CD4-positive, alpha-beta memory T cell (primary cell): ENCODE measurements at regions not wholly inside any gene's neighbourhood (a gene's known extent, or its start where the extent isn't known, plus 50 kb on each side); places are given as distances from the start of the nearest gene placed in this dataset.

ENCODE experiments used
- CTCF ChIA-PET: fragments of 350-600 bp; sonication (Branson Sonifier 250); formaldehyde crosslinking; loops from one replicate; lab custom pipeline; 2021; ENCODE audit warnings: inconsistent platforms; ENCODE audit not compliant: partially characterized antibody; lab: Charles Lee
- POLR2A ChIA-PET: fragments of 350-600 bp; sonication (Branson Sonifier 250); formaldehyde crosslinking; loops from one replicate; lab custom pipeline; 2021; ENCODE audit not compliant: partially characterized antibody; lab: Charles Lee
- DNase-seq, 5 donors: peaks; one replicate each; pipeline versions ENCODE4 v3.0.0 to v3.0.0-alpha.2; 2020 to 2022; ENCODE audit warnings: mixed read lengths in 1 of 5
- H3K27ac ChIP-seq: one replicate; pipeline ENCODE4 v1.7.0; 2013; ENCODE audit warnings: low read depth, low read length
- H3K27me3 ChIP-seq: 2 replicates; pipeline ENCODE4 v1.7.0; 2013; ENCODE audit warnings: mild to moderate bottlenecking, low read length, moderate library complexity; ENCODE audit not compliant: insufficient read depth
- H3K36me3 ChIP-seq: 2 replicates; pipeline ENCODE4 v1.7.0; 2013; ENCODE audit warnings: mild to moderate bottlenecking, low read length, moderate library complexity; ENCODE audit not compliant: insufficient read depth
- H3K4me1 ChIP-seq: 2 replicates; pipeline ENCODE4 v1.7.0; 2013; ENCODE audit warnings: mild to moderate bottlenecking, low read length, moderate library complexity; ENCODE audit not compliant: insufficient read depth
- H3K4me3 ChIP-seq, 2 donors: one replicate each; pipeline ENCODE4 v1.7.0; 2013; ENCODE audit warnings: low read length in 2 of 2, mild to moderate bottlenecking in 1 of 2
- H3K9me3 ChIP-seq, 2 donors: one replicate each; pipeline ENCODE4 v1.7.0; 2013; ENCODE audit warnings: low read length in 2 of 2, control low read depth in 1 of 2; ENCODE audit not compliant: control insufficient read depth in 1 of 2
- H3K27ac Mint-ChIP-seq, 7 donors: one replicate each; pipeline ENCODE4 v1.8.0; 2020 to 2021; ENCODE audit warnings: mixed read lengths in 7 of 7, mild to moderate bottlenecking in 6 of 7, inconsistent platforms in 3 of 7, moderate library complexity in 3 of 7
- H3K27me3 Mint-ChIP-seq, 2 donors: one replicate each; pipeline ENCODE4 v1.8.0; 2020 to 2021; ENCODE audit warnings: mixed read lengths in 2 of 2
- H3K36me3 Mint-ChIP-seq, 2 donors: one replicate each; pipeline ENCODE4 v1.8.0; 2020 to 2021; ENCODE audit warnings: mixed read lengths in 2 of 2, inconsistent platforms in 1 of 2, mild to moderate bottlenecking in 1 of 2
- H3K4me1 Mint-ChIP-seq, 4 donors: one replicate each; pipeline ENCODE4 v1.8.0; 2020 to 2021; ENCODE audit warnings: mixed read lengths in 4 of 4, mild to moderate bottlenecking in 1 of 4
- H3K4me3 Mint-ChIP-seq, 8 donors: one replicate each; pipeline ENCODE4 v1.8.0; 2020 to 2021; ENCODE audit warnings: mixed read lengths in 8 of 8, mild to moderate bottlenecking in 7 of 8, moderate library complexity in 6 of 8, inconsistent platforms in 3 of 8
- H3K9me3 Mint-ChIP-seq, 8 donors: one replicate each; pipeline ENCODE4 v1.8.0; 2020 to 2021; ENCODE audit warnings: mixed read lengths in 8 of 8, mild to moderate bottlenecking in 5 of 8, inconsistent platforms in 3 of 8, moderate library complexity in 1 of 8
- intact Hi-C: fragments of 100-400 bp; cut with micrococcal nuclease; formaldehyde crosslinking; loops from one replicate; pipeline ENCODE4 v1.15.1; 2023

DNA sequence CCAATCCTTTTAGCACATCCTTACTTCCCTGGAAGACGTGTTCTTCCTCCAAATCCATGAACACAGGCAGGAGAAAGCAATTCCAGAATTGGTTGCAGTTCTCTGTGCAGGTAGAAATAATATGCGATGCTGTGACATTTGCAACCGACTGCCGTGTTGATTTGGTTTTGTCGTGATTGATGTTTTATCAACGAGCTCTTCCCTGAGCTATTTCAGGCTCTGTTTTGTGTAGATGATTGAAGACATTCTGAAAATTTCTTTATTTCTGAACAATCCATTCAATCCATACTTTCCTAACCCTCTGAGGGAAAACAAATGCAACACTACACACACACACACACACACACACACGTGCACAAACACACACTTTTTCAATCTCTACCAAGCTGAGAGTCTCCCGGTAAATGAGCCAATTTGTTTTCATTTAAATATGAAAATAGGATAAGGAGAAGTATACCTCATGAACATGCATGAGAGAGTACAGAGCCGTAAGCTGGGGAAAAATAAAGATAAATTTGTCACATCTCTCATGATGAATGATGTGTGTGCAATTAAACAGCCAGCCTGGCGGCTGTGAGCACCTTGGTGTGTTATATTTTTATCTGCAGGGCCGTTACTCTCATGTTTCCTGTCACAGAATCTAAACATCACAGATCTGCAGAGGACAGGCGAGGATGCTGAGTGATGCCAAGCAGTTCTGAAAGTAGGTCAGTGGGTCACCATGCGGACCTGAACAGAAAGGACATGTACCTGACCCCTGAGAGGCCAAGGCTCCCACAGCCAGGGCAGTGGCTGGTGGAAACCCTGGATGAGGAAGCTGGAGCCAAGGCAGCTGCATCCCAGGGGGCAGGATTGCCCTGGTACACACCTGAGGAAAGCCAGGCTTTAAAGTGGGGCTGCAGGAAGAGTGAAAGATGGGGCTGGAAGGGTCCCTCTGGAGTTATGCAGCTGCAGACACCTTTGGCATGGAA is 64.8 kb downstream of the PDCL3 start:
- DNase-seq: no peak
- Mint-ChIP-seq H3K27ac (no peak overlapping the region), H3K4me1 (peaks cover 21 to 35% (median 24%) of the 10 kb centered on the region in 4 donors), H3K36me3 (no peaks in the 10 kb centered on the region), H3K4me3 (no peak overlapping the region), H3K9me3 (peaks cover 0 to 3% (median 0%) of the 10 kb centered on the region in 8 donors), H3K27me3 (no peaks in the 10 kb centered on the region)
- Histone ChIP-seq H3K4me3 (no peak overlapping the region), H3K4me1 (peaks cover 23% of the 10 kb centered on the region), H3K36me3 (no peaks in the 10 kb centered on the region), H3K27me3 (no peaks in the 10 kb centered on the region), H3K27ac (no peak overlapping the region), H3K9me3 (no peaks in the 10 kb centered on the region)
- ChIA-PET CTCF (interaction anchor here (0.6 to 7.2 kb wide), 2 partner anchors 18 to 362 kb away, joined by 3 to 52 read pairs; no protein-coding TSS in a partner anchor), POLR2A (interaction anchor here (1.5 kb wide), 1 partner anchor 15 kb away, joined by 6 read pairs; no protein-coding TSS in a partner anchor)
- intact Hi-C loops: no loop called here

- intact Hi-C loops: no loop called here
- no peaks in the 10 kb centered on the region for H3K9me3 ChIP-seq
- Mint-ChIP-seq H3K9me3 (no peaks in the 10 kb centered on the region), H3K4me1 (peaks cover 21 to 35% (median 24%) of the 10 kb centered on the region in 4 donors), H3K4me3 (no peak overlapping the region), H3K27me3 (no peaks in the 10 kb centered on the region), H3K27ac (no peak overlapping the region), H3K36me3 (no peaks in the 10 kb centered on the region)
- H3K36me3 ChIP-seq: no peaks in the 10 kb centered on the region
- H3K27ac ChIP-seq: no peak overlapping the region
- POLR2A ChIA-PET: interaction anchor here (0.5 to 1.5 kb wide), 2 partner anchors 14 to 19 kb away, joined by 3 to 6 read pairs; no protein-coding TSS in a partner anchor
- CTCF ChIA-PET: interaction anchor here (7.2 kb wide), 1 partner anchor 19 kb away, joined by 52 read pairs; no protein-coding TSS in a partner anchor
- no peak overlapping the region for H3K4me3 ChIP-seq
- H3K27me3 ChIP-seq: no peaks in the 10 kb centered on the region
- no peak for DNase-seq
- peaks cover 23% of the 10 kb centered on the region for H3K4me1 ChIP-seq
Measured at GRCh38 chr2:100628506-100628905, 65.7 kb downstream of the PDCL3 start.

GRCh38 chr2:100629309-100629708 is 66.5 kb downstream of the PDCL3 start:
- intact Hi-C loops: no loop called here
- H3K27ac Mint-ChIP-seq: no peak overlapping the region

GRCh38 chr2:100630473-100630977 is 67.7 kb downstream of the PDCL3 start:
- Histone ChIP-seq H3K27me3 (no peaks in the 10 kb centered on the region), H3K9me3 (no peaks in the 10 kb centered on the region), H3K27ac (no peak overlapping the region), H3K36me3 (no peaks in the 10 kb centered on the region), H3K4me1 (peaks cover 23% of the 10 kb centered on the region), H3K4me3 (no peak overlapping the region)
- Mint-ChIP-seq H3K4me3 (peak overlapping the region in 4 of 8 donors; percentile 17 to 49 (median 31)), H3K27me3 (no peaks in the 10 kb centered on the region), H3K4me1 (peaks cover 21 to 35% (median 24%) of the 10 kb centered on the region in 4 donors), H3K9me3 (no peaks in the 10 kb centered on the region), H3K27ac (peak overlapping the region in 3 of 7 donors; percentile 38 to 68 (median 55)), H3K36me3 (no peaks in the 10 kb centered on the region)
- POLR2A ChIA-PET: interaction anchor here (1.2 to 2.2 kb wide), 3 partner anchors 8 to 13 kb away, joined by 3 to 10 read pairs (median 4); no protein-coding TSS in a partner anchor
- CTCF ChIA-PET: interaction anchor here (0.9 to 7.2 kb wide), 5 partner anchors 8 to 353 kb away, joined by 3 to 52 read pairs (median 4); no protein-coding TSS in a partner anchor
- DNase-seq: no peak
- intact Hi-C loops: no loop called here

More at GRCh38 chr2:100629309-100629708, 66.5 kb downstream of the PDCL3 start:
- H3K36me3 Mint-ChIP-seq: no peaks in the 10 kb centered on the region
- Histone ChIP-seq H3K27me3 (no peaks in the 10 kb centered on the region), H3K9me3 (no peaks in the 10 kb centered on the region), H3K27ac (no peak overlapping the region), H3K4me3 (no peak overlapping the region), H3K36me3 (no peaks in the 10 kb centered on the region), H3K4me1 (peaks cover 23% of the 10 kb centered on the region)
- H3K9me3 Mint-ChIP-seq: no peaks in the 10 kb centered on the region
- no peaks in the 10 kb centered on the region for H3K27me3 Mint-ChIP-seq
- H3K4me3 Mint-ChIP-seq: no peak overlapping the region
- CTCF ChIA-PET: interaction anchor here (7.2 kb wide), 1 partner anchor 20 kb away, joined by 52 read pairs; no protein-coding TSS in a partner anchor
- POLR2A ChIA-PET: interaction anchor here (1.2 to 2.2 kb wide), 2 partner anchors 12 to 15 kb away, joined by 3 to 10 read pairs; no protein-coding TSS in a partner anchor
- H3K4me1 Mint-ChIP-seq: peaks cover 21 to 35% (median 24%) of the 10 kb centered on the region in 4 donors
- no peak for DNase-seq

DNA sequence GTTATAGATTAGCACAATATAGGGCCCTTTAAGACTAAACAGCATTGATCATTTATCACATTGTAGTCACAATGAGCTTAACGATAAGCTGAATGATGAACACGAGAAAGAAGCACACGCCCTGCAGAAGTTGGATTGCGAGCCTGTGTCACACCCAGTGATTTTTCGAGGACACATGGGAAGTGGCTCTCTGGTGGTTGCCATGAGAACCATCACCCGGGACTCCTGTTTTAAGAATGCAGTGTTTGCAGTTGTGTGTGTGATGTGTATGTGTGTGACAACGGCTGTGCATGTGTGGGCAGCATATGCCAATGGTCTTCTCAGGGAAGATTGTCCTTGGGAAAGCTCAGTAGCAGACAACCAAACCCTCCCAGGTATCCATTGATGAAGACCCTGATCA is 69.2 kb downstream of the PDCL3 start:
- H3K36me3 Mint-ChIP-seq: no peaks in the 10 kb centered on the region
- no peaks in the 10 kb centered on the region for H3K27me3 Mint-ChIP-seq
- no peaks in the 10 kb centered on the region for H3K9me3 Mint-ChIP-seq
- H3K9me3 ChIP-seq: no peaks in the 10 kb centered on the region
- H3K27me3 ChIP-seq: no peaks in the 10 kb centered on the region
- DNase-seq: no peak
- H3K4me1 ChIP-seq: peaks cover 23% of the 10 kb centered on the region
- peaks cover 21 to 35% (median 24%) of the 10 kb centered on the region in 4 donors for H3K4me1 Mint-ChIP-seq
- POLR2A ChIA-PET: no interaction called here
- H3K36me3 ChIP-seq: no peaks in the 10 kb centered on the region
- CTCF ChIA-PET: interaction anchor here (0.8 to 7.2 kb wide), 3 partner anchors 12 to 28 kb away, joined by 3 to 52 read pairs (median 11); no protein-coding TSS in a partner anchor
- H3K4me3 ChIP-seq: no peak overlapping the region
- no peak overlapping the region for H3K27ac ChIP-seq
- H3K27ac Mint-ChIP-seq: no peak overlapping the region
- intact Hi-C loops: no loop called here
- no peak overlapping the region for H3K4me3 Mint-ChIP-seq

DNA sequence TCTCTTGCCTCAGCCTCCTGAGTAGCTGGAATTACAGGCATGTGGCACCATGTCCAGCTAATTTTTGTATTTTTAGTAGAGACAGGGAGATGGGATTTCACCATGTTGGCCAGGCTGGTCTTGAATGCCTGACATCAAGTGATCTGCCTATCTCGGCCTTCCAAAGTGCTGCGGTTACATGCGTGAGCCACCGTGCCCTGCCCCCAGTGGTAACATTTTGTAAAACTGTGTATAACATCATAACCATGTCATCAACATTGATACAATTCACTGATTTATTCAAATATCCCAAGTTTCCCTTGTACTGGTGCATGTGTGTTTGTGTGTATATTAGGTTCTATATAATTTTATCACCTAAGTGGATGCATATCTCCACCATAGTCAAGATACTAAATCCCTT is 70.0 kb downstream of the PDCL3 start:
- Mint-ChIP-seq H3K36me3 (no peaks in the 10 kb centered on the region), H3K4me3 (no peak overlapping the region), H3K9me3 (peaks cover 0 to under 1% (median 0%) of the 10 kb centered on the region in 8 donors), H3K27me3 (no peaks in the 10 kb centered on the region), H3K27ac (no peak overlapping the region), H3K4me1 (peaks cover 18 to 29% (median 20%) of the 10 kb centered on the region in 4 donors)
- POLR2A ChIA-PET: interaction anchor here (1.6 kb wide), 1 partner anchor 9 kb away, joined by 5 read pairs; no protein-coding TSS in a partner anchor
- intact Hi-C loops: no loop called here
- no peaks in the 10 kb centered on the region for H3K27me3 ChIP-seq
- CTCF ChIA-PET: interaction anchor here (7.2 kb wide), 1 partner anchor 23 kb away, joined by 52 read pairs; no protein-coding TSS in a partner anchor
- H3K27ac ChIP-seq: no peak overlapping the region
- H3K4me1 ChIP-seq: peaks cover 18% of the 10 kb centered on the region
- no peak overlapping the region for H3K4me3 ChIP-seq
- no peaks in the 10 kb centered on the region for H3K9me3 ChIP-seq
- DNase-seq: no peak
- H3K36me3 ChIP-seq: no peaks in the 10 kb centered on the region
